SK-N-SH (cell line): ENCODE measurements at regions not wholly inside any gene's neighbourhood (a gene's known extent, or its start where the extent isn't known, plus 50 kb on each side); places are given as distances from the start of the nearest gene placed in this dataset.

ENCODE experiments used
- CTCF ChIA-PET: fragments of 300-600, 350-600 bp; formaldehyde crosslinking; extraction: SDS; loops from one replicate; lab custom pipeline; 2021; lab: Yijun Ruan, JAX
- POLR2A ChIA-PET: fragments of 350-600 bp; sonication (Branson Sonifier 250); formaldehyde crosslinking; extraction: SDS; loops from one replicate; lab custom pipeline; 2020; ENCODE audit warnings: antibody characterized with exemption, inconsistent platforms; lab: Yijun Ruan, JAX
- DNase-seq: peaks from one replicate; pipeline ENCODE4 v3.0.0; 2012
- H2AFZ ChIP-seq: fragments of 200-600 bp; sonication (generic); 2 replicates; pipeline ENCODE4 v1.8.1; 2016; ENCODE audit warnings: antibody characterized with exemption, mild to moderate bottlenecking, low read depth
- H3F3A ChIP-seq: fragments of 200-600 bp; sonication (generic); replicated peaks from 2 replicates; pipeline ENCODE3; 2016; ENCODE audit warnings: antibody characterized with exemption, mild to moderate bottlenecking; ENCODE audit not compliant: insufficient read depth
- H3K27ac ChIP-seq, 2 experiments: fragments of 200-500 bp in 1 of 2; fragments of 200-600 bp in 1 of 2; sonication (Bioruptor generic) in 1 of 2; sonication (generic), shearing (Covaris generic) in 1 of 2; 2 replicates each; pipeline versions ENCODE4 v1.5.1 to v1.6.1; 2014 to 2016; ENCODE audit warnings: low read depth in 2 of 2, inconsistent platforms in 1 of 2, low read length in 1 of 2, mild to moderate bottlenecking in 1 of 2, mixed read lengths in 1 of 2
- H3K27me3 ChIP-seq: fragments of 200-600 bp; sonication (generic), shearing (Covaris generic); 2 replicates; pipeline ENCODE4 v1.6.1; 2016; ENCODE audit warnings: mixed run types; ENCODE audit not compliant: insufficient read depth
- H3K36me3 ChIP-seq, 2 experiments: fragments of 200-500 bp in 1 of 2; fragments of 200-600 bp in 1 of 2; sonication (Bioruptor generic) in 1 of 2; sonication (generic) in 1 of 2; replicated peaks in 1 of 2; 2 replicates each; pipeline versions ENCODE3 to v1.5.1; 2014 to 2016; ENCODE audit warnings: low read length in 1 of 2, mild to moderate bottlenecking in 1 of 2; ENCODE audit not compliant: insufficient read depth in 2 of 2, control insufficient read depth in 1 of 2
- H3K4me1 ChIP-seq, 2 experiments: fragments of 200-500 bp in 1 of 2; fragments of 200-600 bp in 1 of 2; sonication (Bioruptor generic) in 1 of 2; sonication (generic), shearing (Covaris generic) in 1 of 2; 2 replicates each; pipeline versions ENCODE4 v1.5.1 to v1.6.1; 2014 to 2016; ENCODE audit warnings: low read depth in 1 of 2, low read length in 1 of 2, mixed run types in 1 of 2; ENCODE audit not compliant: insufficient read depth in 2 of 2, control insufficient read depth in 1 of 2
- H3K4me2 ChIP-seq: fragments of 200-600 bp; sonication (generic), shearing (Covaris generic); 2 replicates; pipeline ENCODE4 v1.6.1; 2017; ENCODE audit warnings: mixed run types
- H3K4me3 ChIP-seq, 2 experiments: fragments of 200-500 bp in 1 of 2; fragments of 200-600 bp in 1 of 2; sonication (Bioruptor generic) in 1 of 2; sonication (generic), shearing (Covaris generic) in 1 of 2; 2 replicates each; pipeline versions ENCODE4 v1.5.1 to v1.8.1; 2014 to 2016; ENCODE audit warnings: low read depth in 2 of 2, inconsistent platforms in 1 of 2, low read length in 1 of 2, mild to moderate bottlenecking in 1 of 2, mixed read lengths in 1 of 2, moderate library complexity in 1 of 2
- H3K79me2 ChIP-seq: fragments of 200-600 bp; sonication (generic); 2 replicates; pipeline ENCODE4 v1.8.1; 2017; ENCODE audit warnings: mild to moderate bottlenecking; ENCODE audit not compliant: insufficient read depth
- H3K9ac ChIP-seq: fragments of 200-600 bp; sonication (generic); 2 replicates; pipeline ENCODE4 v1.6.1; 2017; ENCODE audit warnings: mixed run types
- H3K9me2 ChIP-seq: fragments of 200-600 bp; sonication (generic); 2 replicates; pipeline ENCODE4 v1.6.1; 2017; ENCODE audit warnings: mixed run types
- H3K9me3 ChIP-seq: fragments of 200-600 bp; sonication (generic); 2 replicates; pipeline ENCODE4 v1.6.1; 2017; ENCODE audit warnings: mixed run types, mild to moderate bottlenecking, moderate library complexity
- H4K20me1 ChIP-seq: fragments of 200-600 bp; sonication (generic); 2 replicates; pipeline ENCODE4 v1.6.1; 2017; ENCODE audit warnings: mild to moderate bottlenecking, mixed run types; ENCODE audit not compliant: insufficient read depth
- ELF1 ChIP-seq: IDR thresholded peaks from 2 replicates; pipeline ENCODE4 v1.4.0; 2012
- FOSL2 ChIP-seq: IDR thresholded peaks from 2 replicates; pipeline ENCODE4 v1.4.0; 2012; ENCODE audit warnings: low read depth, mild to moderate bottlenecking, moderate library complexity, borderline replicate concordance
- FOXJ3 ChIP-seq: sonication (generic); formaldehyde crosslinking; IDR thresholded peaks from 2 replicates; pipeline ENCODE4 v1.5.1; 2020; ENCODE audit warnings: mild to moderate bottlenecking, missing genetic modification reagents
- GABPA ChIP-seq: IDR thresholded peaks from 2 replicates; pipeline ENCODE4 v1.4.0; 2012; ENCODE audit warnings: low read depth, mild to moderate bottlenecking
- GATA2 ChIP-seq: sonication (generic); formaldehyde crosslinking; IDR thresholded peaks from 2 replicates; pipeline ENCODE4 v1.5.0; 2020; ENCODE audit warnings: mild to moderate bottlenecking, missing genetic modification reagents
- NRF1 ChIP-seq: IDR thresholded peaks from 2 replicates; pipeline ENCODE4 v1.6.1; 2012; ENCODE audit warnings: low read depth, mild to moderate bottlenecking, low read length
- POLR2AphosphoS5 ChIP-seq: IDR thresholded peaks from 2 replicates; pipeline ENCODE4 v1.6.1; 2012; ENCODE audit warnings: low read depth, low read length
- RAD21 ChIP-seq: IDR thresholded peaks from 2 replicates; pipeline ENCODE4 v1.6.1; 2012; ENCODE audit warnings: mild to moderate bottlenecking, low read length
- TAF1 ChIP-seq: IDR thresholded peaks from 2 replicates; pipeline ENCODE4 v1.6.1; 2012; ENCODE audit warnings: low read depth, mild to moderate bottlenecking, low read length, moderate library complexity, borderline replicate concordance
- WGBS: methylation state at CpG from one replicate; pipeline ENCODE4 v1.1.6; 2017; ENCODE audit warnings: low lambda C conversion rate; 5-methylcytosine and 5-hydroxymethylcytosine counted together
- TF ChIP-seq, protein P1 (sequence below): fragments of 200-600 bp; sonication (generic); IDR thresholded peaks from 2 replicates; pipeline ENCODE4 v1.6.1; 2017; ENCODE audit warnings: antibody characterized with exemption, mild to moderate bottlenecking, moderate library complexity
- TF ChIP-seq, protein P2 (sequence below): IDR thresholded peaks from 2 replicates; pipeline ENCODE4 v1.4.0; 2012; ENCODE audit warnings: low read depth
- TF ChIP-seq, protein P3 (sequence below): IDR thresholded peaks from 2 replicates; pipeline ENCODE4 v1.4.0; 2012; ENCODE audit warnings: low read depth, borderline replicate concordance
- TF ChIP-seq, protein P4 (sequence below): IDR thresholded peaks from 2 replicates; pipeline ENCODE4; 2012

DNA sequence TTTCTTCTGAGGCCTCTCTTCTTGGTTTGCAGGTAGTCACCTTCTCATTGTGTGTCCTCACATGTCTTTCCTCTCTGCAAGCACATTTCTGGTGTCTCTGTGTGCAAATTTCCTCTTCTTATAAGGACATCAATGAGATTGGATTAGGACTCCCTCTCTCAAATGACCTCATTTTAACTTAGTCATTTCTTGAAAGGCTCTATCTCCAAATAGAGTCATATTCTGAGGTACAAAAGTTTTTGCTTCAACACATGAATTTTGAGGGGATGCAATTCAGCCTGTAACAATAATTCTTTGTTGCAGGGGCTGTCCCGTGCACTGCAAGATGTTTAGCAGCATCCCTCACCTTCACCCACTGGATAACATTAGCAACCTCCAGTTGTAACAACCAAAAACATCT is 115.0 kb upstream of the DCBLD2 start:
- H4K20me1 ChIP-seq: no peaks in the 10 kb centered on the region
- DNase-seq: no peak
- ChIA-PET POLR2A (no interaction called here), CTCF (interaction anchor here (1.6 kb wide), 1 partner anchor 157 kb away, joined by 4 read pairs; no protein-coding TSS in a partner anchor)
- no peak overlapping the region for H3K4me2 ChIP-seq
- no peaks in the 10 kb centered on the region for H3K27me3 ChIP-seq
- peaks cover 0 to 5% of the 10 kb centered on the region in 2 experiments; a peak in 2 of 4 replicates for H3K4me1 ChIP-seq
- H3F3A ChIP-seq: peaks cover 6% of the 10 kb centered on the region
- H3K79me2 ChIP-seq: no peaks in the 10 kb centered on the region
- no peak overlapping the region for H3K9ac ChIP-seq
- H3K4me3 ChIP-seq: no peak overlapping the region
- peaks cover 0 to 3% of the 10 kb centered on the region in 2 experiments for H3K36me3 ChIP-seq
- TF ChIP-seq TAF1 (no peak), RAD21 (no peak), POLR2AphosphoS5 (no peak), FOXJ3 (CRISPR knock-in tag) (no peak), ELF1 (no peak), FOSL2 (no peak), GABPA (no peak), GATA2 (CRISPR knock-in tag) (no peak), NRF1 (no peak)
- TF ChIP-seq, protein P1, sequence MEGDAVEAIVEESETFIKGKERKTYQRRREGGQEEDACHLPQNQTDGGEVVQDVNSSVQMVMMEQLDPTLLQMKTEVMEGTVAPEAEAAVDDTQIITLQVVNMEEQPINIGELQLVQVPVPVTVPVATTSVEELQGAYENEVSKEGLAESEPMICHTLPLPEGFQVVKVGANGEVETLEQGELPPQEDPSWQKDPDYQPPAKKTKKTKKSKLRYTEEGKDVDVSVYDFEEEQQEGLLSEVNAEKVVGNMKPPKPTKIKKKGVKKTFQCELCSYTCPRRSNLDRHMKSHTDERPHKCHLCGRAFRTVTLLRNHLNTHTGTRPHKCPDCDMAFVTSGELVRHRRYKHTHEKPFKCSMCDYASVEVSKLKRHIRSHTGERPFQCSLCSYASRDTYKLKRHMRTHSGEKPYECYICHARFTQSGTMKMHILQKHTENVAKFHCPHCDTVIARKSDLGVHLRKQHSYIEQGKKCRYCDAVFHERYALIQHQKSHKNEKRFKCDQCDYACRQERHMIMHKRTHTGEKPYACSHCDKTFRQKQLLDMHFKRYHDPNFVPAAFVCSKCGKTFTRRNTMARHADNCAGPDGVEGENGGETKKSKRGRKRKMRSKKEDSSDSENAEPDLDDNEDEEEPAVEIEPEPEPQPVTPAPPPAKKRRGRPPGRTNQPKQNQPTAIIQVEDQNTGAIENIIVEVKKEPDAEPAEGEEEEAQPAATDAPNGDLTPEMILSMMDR: no peak
- TF ChIP-seq, protein P2, sequence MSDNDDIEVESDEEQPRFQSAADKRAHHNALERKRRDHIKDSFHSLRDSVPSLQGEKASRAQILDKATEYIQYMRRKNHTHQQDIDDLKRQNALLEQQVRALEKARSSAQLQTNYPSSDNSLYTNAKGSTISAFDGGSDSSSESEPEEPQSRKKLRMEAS: no peak
- TF ChIP-seq, protein P3, sequence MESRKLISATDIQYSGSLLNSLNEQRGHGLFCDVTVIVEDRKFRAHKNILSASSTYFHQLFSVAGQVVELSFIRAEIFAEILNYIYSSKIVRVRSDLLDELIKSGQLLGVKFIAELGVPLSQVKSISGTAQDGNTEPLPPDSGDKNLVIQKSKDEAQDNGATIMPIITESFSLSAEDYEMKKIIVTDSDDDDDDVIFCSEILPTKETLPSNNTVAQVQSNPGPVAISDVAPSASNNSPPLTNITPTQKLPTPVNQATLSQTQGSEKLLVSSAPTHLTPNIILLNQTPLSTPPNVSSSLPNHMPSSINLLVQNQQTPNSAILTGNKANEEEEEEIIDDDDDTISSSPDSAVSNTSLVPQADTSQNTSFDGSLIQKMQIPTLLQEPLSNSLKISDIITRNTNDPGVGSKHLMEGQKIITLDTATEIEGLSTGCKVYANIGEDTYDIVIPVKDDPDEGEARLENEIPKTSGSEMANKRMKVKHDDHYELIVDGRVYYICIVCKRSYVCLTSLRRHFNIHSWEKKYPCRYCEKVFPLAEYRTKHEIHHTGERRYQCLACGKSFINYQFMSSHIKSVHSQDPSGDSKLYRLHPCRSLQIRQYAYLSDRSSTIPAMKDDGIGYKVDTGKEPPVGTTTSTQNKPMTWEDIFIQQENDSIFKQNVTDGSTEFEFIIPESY: no peak
- TF ChIP-seq, protein P4, sequence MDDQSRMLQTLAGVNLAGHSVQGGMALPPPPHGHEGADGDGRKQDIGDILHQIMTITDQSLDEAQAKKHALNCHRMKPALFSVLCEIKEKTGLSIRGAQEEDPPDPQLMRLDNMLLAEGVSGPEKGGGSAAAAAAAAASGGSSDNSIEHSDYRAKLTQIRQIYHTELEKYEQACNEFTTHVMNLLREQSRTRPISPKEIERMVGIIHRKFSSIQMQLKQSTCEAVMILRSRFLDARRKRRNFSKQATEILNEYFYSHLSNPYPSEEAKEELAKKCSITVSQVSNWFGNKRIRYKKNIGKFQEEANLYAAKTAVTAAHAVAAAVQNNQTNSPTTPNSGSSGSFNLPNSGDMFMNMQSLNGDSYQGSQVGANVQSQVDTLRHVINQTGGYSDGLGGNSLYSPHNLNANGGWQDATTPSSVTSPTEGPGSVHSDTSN: no peak
- 12% methylated on average over 1 of the region's 1 CpG for WGBS
- H3K9me2 ChIP-seq: no peaks in the 10 kb centered on the region
- H2AFZ ChIP-seq: no peak overlapping the region
- no peaks in the 10 kb centered on the region for H3K9me3 ChIP-seq
- H3K27ac ChIP-seq: no peak overlapping the region
